Suprapubic skin (tissue), 4 donors: ENCODE measurements at regions not wholly inside any gene's neighbourhood (a gene's known extent, or its start where the extent isn't known, plus 50 kb on each side); places are given as distances from the start of the nearest gene placed in this dataset.

Experiments used
- EP300 ChIP-seq: sonication (generic); formaldehyde crosslinking; IDR thresholded peaks from one replicate; pipeline ENCODE4 v1.6.1; 2017; ENCODE audit warnings: antibody characterized with exemption
- POLR2A ChIP-seq, 2 donors: fragments of 450-650 bp; IDR thresholded peaks; one replicate each; pipeline ENCODE4 v1.6.1; 2017; ENCODE audit warnings: antibody characterized with exemption in 2 of 2, mild to moderate bottlenecking in 2 of 2, moderate library complexity in 2 of 2
- POLR2AphosphoS5 ChIP-seq, 3 donors: sonication (generic); formaldehyde crosslinking; IDR thresholded peaks; one replicate each; pipeline ENCODE4 v1.6.1; 2017; ENCODE audit warnings: antibody characterized with exemption in 3 of 3
- TF ChIP-seq, protein P1 (sequence below), 2 donors: fragments of 200-600 bp in 1 of 2; fragments of 450-650 bp in 1 of 2; sonication (generic) in 1 of 2; IDR thresholded peaks; one replicate each; pipeline ENCODE4 v1.5.1; 2016 to 2019; ENCODE audit warnings: antibody characterized with exemption in 2 of 2, mild to moderate bottlenecking in 1 of 2, moderate library complexity in 1 of 2

DNA sequence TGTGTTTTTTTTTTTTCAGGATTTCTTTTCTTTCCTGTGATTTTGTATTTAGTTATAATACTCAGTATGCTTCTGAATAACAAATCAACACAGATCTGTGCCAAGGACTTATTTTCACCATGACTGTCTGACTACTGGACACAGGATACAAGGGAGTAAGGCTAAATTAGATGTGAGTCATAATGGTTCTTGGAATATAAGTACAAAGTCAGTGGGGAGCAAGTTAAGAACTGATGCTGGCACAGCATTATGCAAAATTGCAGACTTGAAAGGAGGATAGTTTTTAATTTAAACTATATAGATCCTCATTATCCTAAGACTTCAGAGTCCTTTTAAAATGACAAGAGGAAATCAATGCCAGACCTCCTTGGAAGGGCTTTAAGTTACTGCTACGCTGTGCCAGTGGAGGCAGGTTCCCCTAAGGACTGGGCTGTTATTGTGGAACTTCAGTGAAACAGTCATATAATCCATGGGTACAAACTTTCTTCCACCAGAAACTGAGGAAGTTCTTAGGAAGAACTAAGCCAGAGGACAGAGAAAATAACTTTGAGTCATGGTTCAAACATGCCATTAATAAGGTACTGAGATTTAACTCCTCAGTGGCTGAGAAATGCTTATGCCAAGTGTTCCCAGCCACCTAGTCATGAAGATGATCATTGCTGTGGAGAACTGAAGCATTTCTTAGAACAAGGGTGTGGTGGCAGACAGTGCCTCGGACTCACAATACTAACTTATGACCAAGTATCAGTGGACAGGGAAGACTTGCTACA, 531.2 kb downstream of the HTR7 start:
- TF ChIP-seq POLR2AphosphoS5 (IDR thresholded peaks at IDR 0.05) (no peak), POLR2A (IDR thresholded peaks at IDR 0.05) (no peak), EP300 (no peak)
- TF ChIP-seq, protein P1, sequence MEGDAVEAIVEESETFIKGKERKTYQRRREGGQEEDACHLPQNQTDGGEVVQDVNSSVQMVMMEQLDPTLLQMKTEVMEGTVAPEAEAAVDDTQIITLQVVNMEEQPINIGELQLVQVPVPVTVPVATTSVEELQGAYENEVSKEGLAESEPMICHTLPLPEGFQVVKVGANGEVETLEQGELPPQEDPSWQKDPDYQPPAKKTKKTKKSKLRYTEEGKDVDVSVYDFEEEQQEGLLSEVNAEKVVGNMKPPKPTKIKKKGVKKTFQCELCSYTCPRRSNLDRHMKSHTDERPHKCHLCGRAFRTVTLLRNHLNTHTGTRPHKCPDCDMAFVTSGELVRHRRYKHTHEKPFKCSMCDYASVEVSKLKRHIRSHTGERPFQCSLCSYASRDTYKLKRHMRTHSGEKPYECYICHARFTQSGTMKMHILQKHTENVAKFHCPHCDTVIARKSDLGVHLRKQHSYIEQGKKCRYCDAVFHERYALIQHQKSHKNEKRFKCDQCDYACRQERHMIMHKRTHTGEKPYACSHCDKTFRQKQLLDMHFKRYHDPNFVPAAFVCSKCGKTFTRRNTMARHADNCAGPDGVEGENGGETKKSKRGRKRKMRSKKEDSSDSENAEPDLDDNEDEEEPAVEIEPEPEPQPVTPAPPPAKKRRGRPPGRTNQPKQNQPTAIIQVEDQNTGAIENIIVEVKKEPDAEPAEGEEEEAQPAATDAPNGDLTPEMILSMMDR (IDR thresholded peaks at IDR 0.05) = no peak
